Neural progenitor cell (in vitro differentiated cells): ENCODE measurements at regions not wholly inside any gene's neighbourhood (a gene's known extent, or its start where the extent isn't known, plus 50 kb on each side); places are given as distances from the start of the nearest gene placed in this dataset.

Experiments
- DNase-seq: peaks from one replicate; pipeline ENCODE4 v3.0.0-alpha.2; 2016; ENCODE audit warnings: low spot score
- H2AFZ ChIP-seq: fragments of 200-600 bp; sonication (generic); replicated peaks from 2 replicates; pipeline ENCODE4 v1.6.1; 2016; ENCODE audit warnings: antibody characterized with exemption
- H3F3A ChIP-seq: fragments of 200-600 bp; sonication (generic); 2 replicates; pipeline ENCODE4 v1.6.1; 2016; ENCODE audit warnings: antibody characterized with exemption, low read depth
- H3K27ac ChIP-seq: fragments of 200-600 bp; sonication (generic); 2 replicates; pipeline ENCODE4 v1.5.1; 2016; ENCODE audit warnings: mild to moderate bottlenecking
- H3K27me3 ChIP-seq: fragments of 200-600 bp; sonication (generic); 2 replicates; pipeline ENCODE4 v1.6.1; 2016; ENCODE audit warnings: mild to moderate bottlenecking, moderate library complexity
- H3K36me3 ChIP-seq: fragments of 200-600 bp; sonication (generic); 2 replicates; pipeline ENCODE4 v1.5.1; 2016
- H3K4me1 ChIP-seq: fragments of 200-600 bp; sonication (generic); 2 replicates; pipeline ENCODE4 v1.6.1; 2016; ENCODE audit warnings: mixed run types
- H3K4me2 ChIP-seq: fragments of 200-600 bp; sonication (generic); 2 replicates; pipeline ENCODE4 v1.6.1; 2016
- H3K4me3 ChIP-seq: fragments of 200-600 bp; sonication (generic); 2 replicates; pipeline ENCODE4 v1.5.1; 2016
- H3K79me2 ChIP-seq: fragments of 200-600 bp; sonication (generic); 2 replicates; pipeline ENCODE4 v1.6.1; 2016; ENCODE audit warnings: low read depth
- H3K9ac ChIP-seq: fragments of 200-600 bp; sonication (generic); 2 replicates; pipeline ENCODE4 v1.6.1; 2016
- H3K9me3 ChIP-seq: fragments of 200-600 bp; sonication (generic); 2 replicates; pipeline ENCODE4 v1.5.1; 2016; ENCODE audit warnings: low read depth
- H4K20me1 ChIP-seq: fragments of 200-600 bp; sonication (generic); 2 replicates; pipeline ENCODE4 v1.6.1; 2016; ENCODE audit warnings: low read depth
- H3K27ac Mint-ChIP-seq: 3 replicates; pipeline ENCODE4 v1.8.0; 2021; ENCODE audit warnings: mixed read lengths
- H3K27me3 Mint-ChIP-seq: 2 replicates; pipeline ENCODE4 v1.8.0; 2022; ENCODE audit warnings: low read depth, mild to moderate bottlenecking, inconsistent platforms, moderate library complexity, mixed read lengths; ENCODE audit not compliant: insufficient read depth
- H3K36me3 Mint-ChIP-seq: 3 replicates; pipeline ENCODE4 v1.8.0; 2021; ENCODE audit warnings: mixed read lengths
- H3K4me1 Mint-ChIP-seq: 3 replicates; pipeline ENCODE4 v1.8.0; 2021; ENCODE audit warnings: mixed read lengths
- H3K4me3 Mint-ChIP-seq: 3 replicates; pipeline ENCODE4 v1.8.0; 2021; ENCODE audit warnings: mild to moderate bottlenecking, moderate library complexity, mixed read lengths
- H3K9me3 Mint-ChIP-seq: 3 replicates; pipeline ENCODE4 v1.8.0; 2020; ENCODE audit warnings: mixed read lengths
- CTCF ChIP-seq: fragments of 200-600 bp; sonication (generic); IDR thresholded peaks from 2 replicates; pipeline ENCODE4 v1.5.1; 2017; ENCODE audit warnings: antibody characterized with exemption, mild to moderate bottlenecking
- EZH2 ChIP-seq: fragments of 200-600 bp; sonication (generic); IDR thresholded peaks from 2 replicates; pipeline ENCODE4 v1.6.1; 2017; ENCODE audit warnings: antibody characterized with exemption, mild to moderate bottlenecking, moderate library complexity
- EZH2phosphoT487 ChIP-seq: fragments of 200-600 bp; sonication (generic); IDR thresholded peaks from 2 replicates; pipeline ENCODE4 v1.6.1; 2017; ENCODE audit warnings: antibody characterized with exemption

DNA sequence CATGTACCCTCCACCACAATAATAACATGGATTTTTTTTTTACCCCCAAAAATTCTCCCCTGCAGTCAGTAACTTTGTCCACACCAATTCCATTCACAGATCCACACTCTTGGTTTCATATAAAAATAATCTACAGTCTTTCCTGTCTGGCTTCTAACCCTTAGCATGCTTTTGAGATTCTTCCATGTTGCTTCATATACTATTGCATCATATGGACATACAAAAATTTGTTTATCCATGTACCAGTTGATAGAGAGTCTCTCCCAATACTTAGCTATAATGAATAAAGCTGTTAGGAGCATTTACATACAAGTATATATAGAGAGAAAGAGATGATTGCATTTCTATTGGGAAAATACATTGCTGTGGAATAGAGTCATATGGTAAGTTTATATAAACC is 575.0 kb downstream of the XPNPEP1 start:
- Mint-ChIP-seq H3K9me3 (peaks cover 9% of the 10 kb centered on the region), H3K36me3 (no peaks in the 10 kb centered on the region), H3K27me3 (no peaks in the 10 kb centered on the region), H3K4me1 (no peaks in the 10 kb centered on the region), H3K4me3 (no peak overlapping the region), H3K27ac (no peak overlapping the region)
- Histone ChIP-seq H3K79me2 (no peaks in the 10 kb centered on the region), H4K20me1 (no peaks in the 10 kb centered on the region), H3K27me3 (no peaks in the 10 kb centered on the region), H3K27ac (no peak overlapping the region), H2AFZ (no peak overlapping the region), H3K36me3 (no peaks in the 10 kb centered on the region), H3K9ac (no peak overlapping the region), H3K4me1 (no peaks in the 10 kb centered on the region), H3K4me3 (no peak overlapping the region), H3F3A (no peaks in the 10 kb centered on the region), H3K4me2 (no peak overlapping the region), H3K9me3 (no peaks in the 10 kb centered on the region)
- DNase-seq: no peak
- no peak for TF ChIP-seq CTCF
- TF ChIP-seq EZH2: no peak
- no peak for TF ChIP-seq EZH2phosphoT487

DNA sequence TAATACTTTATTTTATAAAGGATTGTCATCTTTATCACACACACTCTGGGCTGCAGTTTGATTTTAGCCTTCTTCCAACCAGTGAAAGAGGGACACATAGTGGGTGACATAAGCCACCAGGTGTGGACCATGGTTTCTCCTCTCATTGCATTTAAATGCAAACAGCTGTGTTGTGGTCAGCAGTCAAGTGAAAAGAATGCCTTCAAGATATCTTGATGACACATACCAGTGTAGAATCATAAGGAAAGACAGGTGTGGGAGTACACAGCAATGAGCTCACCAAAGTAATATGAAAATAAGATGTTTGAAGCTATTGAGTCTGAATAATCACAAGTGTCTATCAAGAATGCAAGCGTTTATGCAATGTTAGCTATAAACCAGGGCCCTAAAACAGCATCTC is 580.0 kb downstream of the XPNPEP1 start:
- no peak overlapping the region for H3K4me2 ChIP-seq
- H3K27ac ChIP-seq: no peak overlapping the region
- Mint-ChIP-seq H3K27ac (no peak overlapping the region), H3K4me1 (no peaks in the 10 kb centered on the region), H3K27me3 (no peaks in the 10 kb centered on the region), H3K36me3 (no peaks in the 10 kb centered on the region), H3K9me3 (no peaks in the 10 kb centered on the region), H3K4me3 (no peak overlapping the region)
- H3K27me3 ChIP-seq: no peaks in the 10 kb centered on the region
- no peak overlapping the region for H2AFZ ChIP-seq
- TF ChIP-seq EZH2: no peak
- no peak for DNase-seq
- no peak overlapping the region for H3K9ac ChIP-seq
- H3K9me3 ChIP-seq: no peaks in the 10 kb centered on the region
- H3F3A ChIP-seq: no peaks in the 10 kb centered on the region
- H3K36me3 ChIP-seq: no peaks in the 10 kb centered on the region
- no peaks in the 10 kb centered on the region for H4K20me1 ChIP-seq
- H3K4me3 ChIP-seq: no peak overlapping the region
- no peaks in the 10 kb centered on the region for H3K79me2 ChIP-seq
- H3K4me1 ChIP-seq: no peaks in the 10 kb centered on the region

DNA sequence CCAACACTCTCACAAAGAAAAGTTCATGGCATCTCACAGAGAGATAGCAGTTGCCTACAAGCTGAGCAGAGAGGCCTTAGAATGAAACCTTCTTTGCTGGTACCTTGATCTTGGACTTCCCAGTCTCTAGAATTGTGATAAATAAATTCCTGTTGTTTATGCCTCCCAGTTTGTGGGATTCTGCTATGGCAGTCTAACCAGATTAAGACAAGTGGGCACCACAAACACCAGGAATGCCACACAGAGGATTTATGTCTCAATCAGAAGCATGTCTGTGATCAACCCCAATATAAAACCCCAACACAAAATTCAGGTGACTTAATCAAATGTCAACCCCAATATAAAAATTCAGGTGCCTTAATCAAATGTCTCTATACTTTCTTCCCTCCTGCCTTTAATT is 581.3 kb downstream of the XPNPEP1 start:
- H3K4me2 ChIP-seq: no peak overlapping the region
- H3K9ac ChIP-seq: no peak overlapping the region
- H3F3A ChIP-seq: no peaks in the 10 kb centered on the region
- H3K27me3 ChIP-seq: no peaks in the 10 kb centered on the region
- no peak overlapping the region for H3K27ac ChIP-seq
- no peak overlapping the region for H2AFZ ChIP-seq
- H3K79me2 ChIP-seq: no peaks in the 10 kb centered on the region
- H4K20me1 ChIP-seq: no peaks in the 10 kb centered on the region
- H3K9me3 ChIP-seq: no peaks in the 10 kb centered on the region
- H3K36me3 ChIP-seq: no peaks in the 10 kb centered on the region
- no peak for DNase-seq
- Mint-ChIP-seq H3K4me1 (no peaks in the 10 kb centered on the region), H3K4me3 (no peak overlapping the region), H3K9me3 (peaks cover 3% of the 10 kb centered on the region), H3K27me3 (no peaks in the 10 kb centered on the region), H3K36me3 (peaks cover under 1% of the 10 kb centered on the region), H3K27ac (no peak overlapping the region)
- H3K4me3 ChIP-seq: no peak overlapping the region
- TF ChIP-seq CTCF (no peak), EZH2phosphoT487 (no peak), EZH2 (no peak)
- H3K4me1 ChIP-seq: no peaks in the 10 kb centered on the region

- Histone ChIP-seq H3K4me1 (no peaks in the 10 kb centered on the region), H3F3A (no peaks in the 10 kb centered on the region), H3K27ac (no peak overlapping the region), H3K36me3 (no peaks in the 10 kb centered on the region), H4K20me1 (no peaks in the 10 kb centered on the region), H3K4me3 (no peak overlapping the region), H3K4me2 (no peak overlapping the region), H3K9me3 (no peaks in the 10 kb centered on the region), H3K9ac (no peak overlapping the region), H3K27me3 (no peaks in the 10 kb centered on the region), H3K79me2 (no peaks in the 10 kb centered on the region), H2AFZ (no peak overlapping the region)
- H3K9me3 Mint-ChIP-seq: no peaks in the 10 kb centered on the region
- TF ChIP-seq EZH2: no peak
- no peak for TF ChIP-seq EZH2phosphoT487
- H3K36me3 Mint-ChIP-seq: no peaks in the 10 kb centered on the region
- H3K4me1 Mint-ChIP-seq: no peaks in the 10 kb centered on the region
- no peak overlapping the region for H3K27ac Mint-ChIP-seq
- H3K27me3 Mint-ChIP-seq: peaks cover 3% of the 10 kb centered on the region
- no peak for DNase-seq
- H3K4me3 Mint-ChIP-seq: no peak overlapping the region
Observed at GRCh38 chr10:109328001-109328400, 595.3 kb downstream of the XPNPEP1 start.
